Skin of body (tissue), 1 donor: ENCODE measurements at regions not wholly inside any gene's neighbourhood (a gene's known extent, or its start where the extent isn't known, plus 50 kb on each side); places are given as distances from the start of the nearest gene placed in this dataset.
"Not testable (repeated sequence)": the region's sequence is repeated elsewhere in the genome, so short reads cannot be mapped to it uniquely, and the experiment has no call there.

ENCODE experiments used
- DNase-seq: peaks from one replicate; lab custom pipeline; 2025; lab: John Stamatoyannopoulos, UW

GRCh38 chr19:28393574-28394336, 819.2 kb downstream of the UQCRFS1 start:
- no peak for DNase-seq

- no peak for DNase-seq
These were observed 824.0 kb downstream of the UQCRFS1 start for GRCh38 chr19:28388988-28389387.

- DNase-seq: no peak
These were observed 825.4 kb downstream of the UQCRFS1 start for GRCh38 chr19:28387507-28387906.

GRCh38 chr19:28386470-28386869, 826.5 kb downstream of the UQCRFS1 start:
- no peak for DNase-seq

GRCh38 chr19:28386066-28386465, 826.9 kb downstream of the UQCRFS1 start:
- no peak for DNase-seq

- DNase-seq: no peak
These were observed 835.9 kb downstream of the UQCRFS1 start for GRCh38 chr19:28377077-28377476.

- no peak for DNase-seq
These were observed 838.0 kb downstream of the UQCRFS1 start for GRCh38 chr19:28374971-28375370.

- DNase-seq: no peak
These were observed 840.2 kb downstream of the UQCRFS1 start for GRCh38 chr19:28372576-28373247.

- no peak for DNase-seq
These were observed 845.8 kb downstream of the UQCRFS1 start for GRCh38 chr19:28367146-28367545.

GRCh38 chr19:28363254-28363653, 849.7 kb downstream of the UQCRFS1 start:
- DNase-seq: no peak

GRCh38 chr19:28359431-28360414, 853.2 kb downstream of the UQCRFS1 start:
- DNase-seq: no peak

GRCh38 chr19:28358633-28359032, 854.3 kb downstream of the UQCRFS1 start:
- no peak for DNase-seq

- DNase-seq: no peak
These were observed 861.2 kb downstream of the UQCRFS1 start for GRCh38 chr19:28351761-28352160.

- not testable (repeated sequence) for DNase-seq
These were observed 861.6 kb downstream of the UQCRFS1 start for GRCh38 chr19:28351321-28351720.

GRCh38 chr19:28350673-28351072, 862.3 kb downstream of the UQCRFS1 start:
- DNase-seq: no peak

GRCh38 chr19:28350037-28350436, 862.9 kb downstream of the UQCRFS1 start:
- no peak for DNase-seq

- no peak for DNase-seq
These were observed 863.3 kb downstream of the UQCRFS1 start for GRCh38 chr19:28349604-28350003.

- DNase-seq: no peak
These were observed 867.1 kb downstream of the UQCRFS1 start for GRCh38 chr19:28345811-28346210.

- DNase-seq: no peak
These were observed 871.1 kb downstream of the UQCRFS1 start for GRCh38 chr19:28341810-28342350.

- DNase-seq: no peak
These were observed 878.5 kb downstream of the UQCRFS1 start for GRCh38 chr19:28334419-28334818.

GRCh38 chr19:28333909-28334308, 879.0 kb downstream of the UQCRFS1 start:
- no peak for DNase-seq

- no peak for DNase-seq
These were observed 880.1 kb downstream of the UQCRFS1 start for GRCh38 chr19:28332886-28333285.
